22Rv1 (cell line): ENCODE measurements at regions not wholly inside any gene's neighbourhood (a gene's known extent, or its start where the extent isn't known, plus 50 kb on each side); places are given as distances from the start of the nearest gene placed in this dataset.

Source experiments
- H3K27ac ChIP-seq: fragments of 450-650 bp; 2 replicates; pipeline ENCODE4 v1.5.1; 2017
- CTCF ChIP-seq: fragments of 450-650 bp; IDR thresholded peaks from 2 replicates; pipeline ENCODE4 v1.5.1; 2017; ENCODE audit warnings: mild to moderate bottlenecking
- ZFX ChIP-seq: fragments of 450-650 bp; IDR thresholded peaks from 2 replicates; pipeline ENCODE4 v1.6.1; 2017; ENCODE audit warnings: antibody characterized with exemption, borderline replicate concordance

GRCh38 chr20:40305303-40305702 is 383.7 kb downstream of the MAFB start:
- no peak overlapping the region for H3K27ac ChIP-seq
- TF ChIP-seq CTCF (no peak), ZFX (no peak)

GRCh38 chr20:40304119-40304613 is 384.9 kb downstream of the MAFB start:
- no peak overlapping the region for H3K27ac ChIP-seq
- no peak for TF ChIP-seq CTCF
- TF ChIP-seq ZFX: no peak

GRCh38 chr20:40294747-40295146 is 394.3 kb downstream of the MAFB start:
- no peak overlapping the region for H3K27ac ChIP-seq
- TF ChIP-seq ZFX (no peak), CTCF (no peak)

GRCh38 chr20:40294175-40294574 is 394.9 kb downstream of the MAFB start:
- H3K27ac ChIP-seq: no peak overlapping the region
- TF ChIP-seq ZFX (no peak), CTCF (no peak)

DNA sequence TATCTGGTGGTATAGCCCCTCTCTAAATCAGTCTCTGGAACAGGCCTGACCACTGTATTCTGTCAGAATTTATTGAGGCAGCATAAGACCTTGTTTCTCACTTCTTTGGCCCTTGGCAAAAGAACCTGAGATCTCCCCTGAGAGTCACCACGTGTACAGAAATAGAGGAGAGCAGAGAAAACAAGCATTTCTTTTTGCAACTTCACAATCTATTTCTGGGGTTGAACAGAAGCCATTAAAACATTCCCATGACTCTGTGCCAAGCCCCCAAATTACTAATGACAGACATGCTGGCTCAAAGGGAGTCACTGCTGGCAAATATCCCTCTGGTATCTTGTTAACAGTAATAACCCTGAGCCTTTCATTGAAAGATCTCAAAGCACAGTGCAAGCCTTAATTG is 395.3 kb downstream of the MAFB start:
- no peak overlapping the region for H3K27ac ChIP-seq
- TF ChIP-seq CTCF (no peak), ZFX (no peak)

- no peak overlapping the region for H3K27ac ChIP-seq
- TF ChIP-seq ZFX (no peak), CTCF (no peak)
Observed at GRCh38 chr20:40291493-40292135, 397.4 kb downstream of the MAFB start.

- no peak overlapping the region for H3K27ac ChIP-seq
- TF ChIP-seq CTCF (no peak), ZFX (no peak)
Observed at GRCh38 chr20:40287683-40288082, 401.4 kb downstream of the MAFB start.
